ENCODE measurements at regions not wholly inside any gene's neighbourhood (a gene's known extent, or its start where the extent isn't known, plus 50 kb on each side); places are given as distances from the start of the nearest gene placed in this dataset.

- TF ChIP-seq CTCF (conservative IDR thresholded peaks at IDR 0.05; ENCODE audit: low read length): no peak
- TF ChIP-seq EZH2phosphoT487 (IDR thresholded peaks at IDR 0.05; ENCODE audit: borderline replicate concordance): no peak
Measured at GRCh38 chr12:107545737-107546353, 139.8 kb upstream of the PWP1 start.
